ENCODE measurements at regions not wholly inside any gene's neighbourhood (a gene's known extent, or its start where the extent isn't known, plus 50 kb on each side); places are given as distances from the start of the nearest gene placed in this dataset.
"Not testable (repeated sequence)": the region's sequence is repeated elsewhere in the genome, so short reads cannot be mapped to it uniquely, and the experiment has no call there.

GRCh38 chr12:46546634-46547273, 174.2 kb upstream of the SLC38A2 start:
- FAIRE-seq: no peak
- peak; percentile 86 for DNase-seq (ENCODE audit: low read depth)
- Histone ChIP-seq H3K27me3 (ENCODE audit: control insufficient read depth, insufficient read depth, low read length) (no peaks in the 10 kb centered on the region), H3K36me3 (ENCODE audit: control insufficient read depth, insufficient read depth, low read length) (no peaks in the 10 kb centered on the region), H3K4me3 (ENCODE audit: low read depth, low read length) (no peak overlapping the region)
- TF ChIP-seq CTCF (IDR thresholded peaks at IDR 0.05; ENCODE audit: insufficient read depth, low read length, severe bottlenecking): no peak

- not testable (repeated sequence) for DNase-seq (ENCODE audit: low read depth); H3K4me3 ChIP-seq (ENCODE audit: low read depth, low read length); H3K36me3 ChIP-seq (ENCODE audit: control insufficient read depth, insufficient read depth, low read length); H3K27me3 ChIP-seq (ENCODE audit: control insufficient read depth, insufficient read depth, low read length); FAIRE-seq
Observed at GRCh38 chr12:46543378-46543795, 170.8 kb upstream of the SLC38A2 start.

GRCh38 chr12:46538976-46539375, 166.4 kb upstream of the SLC38A2 start:
- H3K36me3 ChIP-seq (ENCODE audit: control insufficient read depth, insufficient read depth, low read length): no peaks in the 10 kb centered on the region
- no peaks in the 10 kb centered on the region for H3K27me3 ChIP-seq (ENCODE audit: control insufficient read depth, insufficient read depth, low read length)
- FAIRE-seq (no peak), DNase-seq (ENCODE audit: low read depth) (no peak)
- TF ChIP-seq CTCF (IDR thresholded peaks at IDR 0.05; ENCODE audit: insufficient read depth, low read length, severe bottlenecking): no peak
- H3K4me3 ChIP-seq (ENCODE audit: low read depth, low read length): no peak overlapping the region

GRCh38 chr12:46537387-46537955, 164.9 kb upstream of the SLC38A2 start:
- no peak for FAIRE-seq
- DNase-seq (ENCODE audit: low read depth): no peak
- TF ChIP-seq CTCF (IDR thresholded peaks at IDR 0.05; ENCODE audit: insufficient read depth, low read length, severe bottlenecking): no peak
- Histone ChIP-seq H3K27me3 (ENCODE audit: control insufficient read depth, insufficient read depth, low read length) (no peaks in the 10 kb centered on the region), H3K4me3 (ENCODE audit: low read depth, low read length) (no peak overlapping the region), H3K36me3 (ENCODE audit: control insufficient read depth, insufficient read depth, low read length) (no peaks in the 10 kb centered on the region)

- H3K4me3 ChIP-seq (ENCODE audit: low read depth, low read length); DNase-seq (ENCODE audit: low read depth); FAIRE-seq; H3K36me3 ChIP-seq (ENCODE audit: control insufficient read depth, insufficient read depth, low read length); H3K27me3 ChIP-seq (ENCODE audit: control insufficient read depth, insufficient read depth, low read length): not testable (repeated sequence)
Observed at GRCh38 chr12:46536316-46536715, 163.7 kb upstream of the SLC38A2 start.

GRCh38 chr12:46535907-46536306, 163.3 kb upstream of the SLC38A2 start:
- no peak overlapping the region for H3K4me3 ChIP-seq (ENCODE audit: low read depth, low read length)
- TF ChIP-seq CTCF (IDR thresholded peaks at IDR 0.05; ENCODE audit: insufficient read depth, low read length, severe bottlenecking): no peak
- DNase-seq (ENCODE audit: low read depth): no peak
- no peaks in the 10 kb centered on the region for H3K27me3 ChIP-seq (ENCODE audit: control insufficient read depth, insufficient read depth, low read length)
- no peak for FAIRE-seq
- H3K36me3 ChIP-seq (ENCODE audit: control insufficient read depth, insufficient read depth, low read length): no peaks in the 10 kb centered on the region

- no peak for DNase-seq (ENCODE audit: low read depth)
Observed at GRCh38 chr12:46535376-46535775, 162.8 kb upstream of the SLC38A2 start.

More at GRCh38 chr12:46535376-46535775, 162.8 kb upstream of the SLC38A2 start:
- Histone ChIP-seq H3K4me3 (ENCODE audit: low read depth, low read length) (no peak overlapping the region), H3K36me3 (ENCODE audit: control insufficient read depth, insufficient read depth, low read length) (no peaks in the 10 kb centered on the region), H3K27me3 (ENCODE audit: control insufficient read depth, insufficient read depth, low read length) (no peaks in the 10 kb centered on the region)
- no peak for TF ChIP-seq CTCF (IDR thresholded peaks at IDR 0.05; ENCODE audit: insufficient read depth, low read length, severe bottlenecking)
- FAIRE-seq: no peak

All from bronchial epithelial cell (primary cell).